ENCODE measurements at regions not wholly inside any gene's neighbourhood (a gene's known extent, or its start where the extent isn't known, plus 50 kb on each side); places are given as distances from the start of the nearest gene placed in this dataset.

DNA sequence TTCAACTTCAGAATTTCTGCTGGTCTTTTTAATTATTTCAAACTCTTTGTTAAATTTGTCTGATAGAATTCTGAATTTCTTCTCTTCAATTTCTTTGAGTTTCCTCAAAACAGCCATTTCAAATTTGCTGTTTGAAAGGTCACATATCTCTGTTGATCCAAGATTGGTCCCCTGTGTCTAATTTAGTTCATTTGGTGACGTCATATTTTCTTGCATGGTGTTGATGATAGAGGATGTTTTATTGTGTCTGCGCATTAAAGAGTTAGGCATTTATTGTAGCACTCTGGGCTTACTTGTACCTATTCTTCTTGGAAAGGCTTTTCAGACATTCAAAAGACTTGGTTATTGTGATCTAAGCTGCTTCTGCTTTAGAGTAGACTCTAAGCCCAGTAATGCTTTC lies 698.4 kb upstream of the LRRTM1 start:
- TF ChIP-seq CTCF (IDR thresholded peaks at IDR 0.05; ENCODE audit: low read length) (no peak), EZH2 (IDR thresholded peaks at IDR 0.05; ENCODE audit: borderline replicate concordance, low read length) (no peak)
